GM23338 (cell line): ENCODE measurements at regions not wholly inside any gene's neighbourhood (a gene's known extent, or its start where the extent isn't known, plus 50 kb on each side); places are given as distances from the start of the nearest gene placed in this dataset.

Experiments
- ATAC-seq: fragments of 200-7000 bp; cut with Tn5 transposase; 3 replicates; pipeline ENCODE4 v1.9.1; 2020
- DNase-seq: peaks from one replicate; pipeline ENCODE4 v3.0.0-alpha.2; 2015; ENCODE audit warnings: low spot score
- H2AFZ ChIP-seq: fragments of 200-600 bp; sonication (generic); 2 replicates; pipeline ENCODE4 v1.8.0; 2016; ENCODE audit warnings: antibody characterized with exemption, mild to moderate bottlenecking, moderate library complexity
- H3F3A ChIP-seq: fragments of 200-600 bp; sonication (generic); replicated peaks from 2 replicates; pipeline ENCODE4 v1.8.0; 2017; ENCODE audit warnings: antibody characterized with exemption, mixed run types, low read depth
- H3K27ac ChIP-seq: fragments of 200-600 bp; sonication (generic); 2 replicates; pipeline ENCODE4 v1.6.1; 2016; ENCODE audit warnings: low read depth
- H3K27me3 ChIP-seq: fragments of 200-600 bp; sonication (generic); 2 replicates; pipeline ENCODE4 v1.8.0; 2016; ENCODE audit warnings: mild to moderate bottlenecking, mixed run types, moderate library complexity; ENCODE audit not compliant: insufficient read depth
- H3K36me3 ChIP-seq: fragments of 200-600 bp; sonication (generic); 2 replicates; pipeline ENCODE4 v1.8.0; 2016; ENCODE audit warnings: mild to moderate bottlenecking; ENCODE audit not compliant: insufficient read depth
- H3K4me1 ChIP-seq: fragments of 200-600 bp; sonication (generic); 2 replicates; pipeline ENCODE4 v1.8.0; 2016; ENCODE audit warnings: mild to moderate bottlenecking, moderate library complexity; ENCODE audit not compliant: insufficient read depth
- H3K4me2 ChIP-seq: fragments of 200-600 bp; sonication (generic); 2 replicates; pipeline ENCODE4 v1.7.1; 2017; ENCODE audit warnings: mixed run types
- H3K4me3 ChIP-seq: fragments of 200-600 bp; sonication (generic); 2 replicates; pipeline ENCODE4 v1.6.1; 2016; ENCODE audit warnings: mixed run types
- H3K79me2 ChIP-seq: fragments of 200-600 bp; sonication (generic); replicated peaks from 2 replicates; pipeline ENCODE4 v1.8.0; 2017; ENCODE audit warnings: mild to moderate bottlenecking; ENCODE audit not compliant: insufficient read depth
- H3K9me2 ChIP-seq: fragments of 200-600 bp; sonication (generic); 2 replicates; pipeline ENCODE4 v1.8.0; 2017; ENCODE audit not compliant: insufficient read depth
- H4K20me1 ChIP-seq: fragments of 200-600 bp; sonication (generic); replicated peaks from 2 replicates; pipeline ENCODE4 v1.8.0; 2017; ENCODE audit warnings: mild to moderate bottlenecking; ENCODE audit not compliant: insufficient read depth
- H3K27ac Mint-ChIP-seq: 2 replicates; pipeline ENCODE4 v1.8.0; 2020; ENCODE audit warnings: inconsistent platforms, mild to moderate bottlenecking, moderate library complexity, mixed read lengths
- H3K27me3 Mint-ChIP-seq: 3 replicates; pipeline ENCODE4 v1.8.0; 2022; ENCODE audit warnings: low read depth, mild to moderate bottlenecking, moderate library complexity, mixed read lengths, inconsistent platforms; ENCODE audit not compliant: insufficient read depth, poor library complexity
- H3K36me3 Mint-ChIP-seq: 3 replicates; pipeline ENCODE4 v1.8.0; 2021; ENCODE audit warnings: low read depth, mild to moderate bottlenecking, inconsistent platforms, moderate library complexity, mixed read lengths
- H3K4me1 Mint-ChIP-seq: 3 replicates; pipeline ENCODE4 v1.8.0; 2020; ENCODE audit warnings: mild to moderate bottlenecking, inconsistent platforms, mixed read lengths
- H3K4me3 Mint-ChIP-seq: 3 replicates; pipeline ENCODE4 v1.8.0; 2021; ENCODE audit warnings: moderate library complexity, mild to moderate bottlenecking, inconsistent platforms, mixed read lengths
- H3K9me3 Mint-ChIP-seq: 3 replicates; pipeline ENCODE4 v1.8.0; 2020; ENCODE audit warnings: moderate library complexity, mild to moderate bottlenecking, inconsistent platforms, mixed read lengths
- EZH2 ChIP-seq: fragments of 200-600 bp; sonication (generic); IDR thresholded peaks from one replicate; pipeline ENCODE4 v1.8.0; 2017; ENCODE audit warnings: antibody characterized with exemption, mild to moderate bottlenecking, low read depth; ENCODE audit not compliant: unreplicated experiment
- JUNB ChIP-seq: IDR thresholded peaks from one replicate; pipeline ENCODE4 v1.6.1; 2016; ENCODE audit warnings: antibody characterized with exemption; ENCODE audit not compliant: unreplicated experiment
- STAT1 ChIP-seq: IDR thresholded peaks from one replicate; pipeline ENCODE4 v1.6.1; 2016; ENCODE audit warnings: antibody characterized with exemption; ENCODE audit not compliant: unreplicated experiment
- ZNF114 ChIP-seq: fragments of 250-450 bp; sonication (Bioruptor Pico); IDR thresholded peaks from 2 replicates; pipeline ENCODE4 v1.5.0; 2020; ENCODE audit warnings: mild to moderate bottlenecking, moderate library complexity
- ZNF331 ChIP-seq: fragments of 250-450 bp; sonication (Bioruptor Pico); IDR thresholded peaks from 2 replicates; pipeline ENCODE4 v1.5.0; 2020; ENCODE audit warnings: low read depth, mild to moderate bottlenecking, moderate library complexity
- TF ChIP-seq, protein P1 (sequence below), 2 experiments: fragments of 200-600 bp in 1 of 2; sonication (generic) in 1 of 2; conservative IDR thresholded peaks; 2 replicates each; pipeline versions ENCODE4 v1.5.1 to v1.6.1; 2016 to 2017; ENCODE audit warnings: antibody characterized with exemption in 2 of 2, low read depth in 2 of 2, mild to moderate bottlenecking in 2 of 2, moderate library complexity in 1 of 2
- TF ChIP-seq, protein P2 (sequence below): IDR thresholded peaks from 2 replicates; pipeline ENCODE4 v1.6.1; 2016; ENCODE audit warnings: antibody characterized with exemption
- TF ChIP-seq, protein P3 (sequence below): fragments of 250-450 bp; sonication (Bioruptor Pico); IDR thresholded peaks from 2 replicates; pipeline ENCODE4 v1.5.0; 2020; ENCODE audit warnings: mild to moderate bottlenecking, moderate library complexity

GRCh38 chr5:171579976-171580411 is 160.5 kb downstream of the FGF18 start:
- H3K27me3 Mint-ChIP-seq, result peaks cover 8% of the 10 kb centered on the region
- H3K4me1 Mint-ChIP-seq, result peaks cover 9% of the 10 kb centered on the region
- H4K20me1 ChIP-seq, result no peaks in the 10 kb centered on the region
- no peak overlapping the region for H3K4me3 ChIP-seq
- ATAC-seq, result no peak
- no peaks in the 10 kb centered on the region for H3K79me2 ChIP-seq
- no peaks in the 10 kb centered on the region for H3K27me3 ChIP-seq
- H2AFZ ChIP-seq, result no peak overlapping the region
- H3K4me3 Mint-ChIP-seq, result no peak overlapping the region
- H3K27ac Mint-ChIP-seq, result no peak overlapping the region
- H3K27ac ChIP-seq, result no peak overlapping the region
- H3K9me2 ChIP-seq, result no peaks in the 10 kb centered on the region
- H3K9me3 Mint-ChIP-seq, result peaks cover 4% of the 10 kb centered on the region; the same call in 2 of the 3 replicates
- TF ChIP-seq JUNB, result no peak
- no peak for TF ChIP-seq ZNF114 (CRISPR knock-in tag)
- TF ChIP-seq, protein P1, sequence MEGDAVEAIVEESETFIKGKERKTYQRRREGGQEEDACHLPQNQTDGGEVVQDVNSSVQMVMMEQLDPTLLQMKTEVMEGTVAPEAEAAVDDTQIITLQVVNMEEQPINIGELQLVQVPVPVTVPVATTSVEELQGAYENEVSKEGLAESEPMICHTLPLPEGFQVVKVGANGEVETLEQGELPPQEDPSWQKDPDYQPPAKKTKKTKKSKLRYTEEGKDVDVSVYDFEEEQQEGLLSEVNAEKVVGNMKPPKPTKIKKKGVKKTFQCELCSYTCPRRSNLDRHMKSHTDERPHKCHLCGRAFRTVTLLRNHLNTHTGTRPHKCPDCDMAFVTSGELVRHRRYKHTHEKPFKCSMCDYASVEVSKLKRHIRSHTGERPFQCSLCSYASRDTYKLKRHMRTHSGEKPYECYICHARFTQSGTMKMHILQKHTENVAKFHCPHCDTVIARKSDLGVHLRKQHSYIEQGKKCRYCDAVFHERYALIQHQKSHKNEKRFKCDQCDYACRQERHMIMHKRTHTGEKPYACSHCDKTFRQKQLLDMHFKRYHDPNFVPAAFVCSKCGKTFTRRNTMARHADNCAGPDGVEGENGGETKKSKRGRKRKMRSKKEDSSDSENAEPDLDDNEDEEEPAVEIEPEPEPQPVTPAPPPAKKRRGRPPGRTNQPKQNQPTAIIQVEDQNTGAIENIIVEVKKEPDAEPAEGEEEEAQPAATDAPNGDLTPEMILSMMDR (conservative IDR thresholded peaks at IDR 0.05; ENCODE audit: low read depth in 2 of 2), result no peak
- TF ChIP-seq ZNF331 (CRISPR knock-in tag), result no peak
- TF ChIP-seq, protein P2, sequence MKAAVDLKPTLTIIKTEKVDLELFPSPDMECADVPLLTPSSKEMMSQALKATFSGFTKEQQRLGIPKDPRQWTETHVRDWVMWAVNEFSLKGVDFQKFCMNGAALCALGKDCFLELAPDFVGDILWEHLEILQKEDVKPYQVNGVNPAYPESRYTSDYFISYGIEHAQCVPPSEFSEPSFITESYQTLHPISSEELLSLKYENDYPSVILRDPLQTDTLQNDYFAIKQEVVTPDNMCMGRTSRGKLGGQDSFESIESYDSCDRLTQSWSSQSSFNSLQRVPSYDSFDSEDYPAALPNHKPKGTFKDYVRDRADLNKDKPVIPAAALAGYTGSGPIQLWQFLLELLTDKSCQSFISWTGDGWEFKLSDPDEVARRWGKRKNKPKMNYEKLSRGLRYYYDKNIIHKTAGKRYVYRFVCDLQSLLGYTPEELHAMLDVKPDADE, result no peak
- TF ChIP-seq STAT1, result no peak
- TF ChIP-seq EZH2, result no peak
- no peaks in the 10 kb centered on the region for H3F3A ChIP-seq
- H3K4me1 ChIP-seq, result no peaks in the 10 kb centered on the region
- no peaks in the 10 kb centered on the region for H3K36me3 ChIP-seq
- H3K4me2 ChIP-seq, result no peak overlapping the region
- H3K36me3 Mint-ChIP-seq, result no peaks in the 10 kb centered on the region
- DNase-seq, result no peak

- H3K4me1 ChIP-seq, result no peaks in the 10 kb centered on the region
- H3K9me2 ChIP-seq, result no peaks in the 10 kb centered on the region
- H3K4me3 Mint-ChIP-seq, result no peak overlapping the region
- no peaks in the 10 kb centered on the region for H3K79me2 ChIP-seq
- H4K20me1 ChIP-seq, result no peaks in the 10 kb centered on the region
- no peak overlapping the region for H3K4me3 ChIP-seq
- no peak for DNase-seq
- no peak overlapping the region for H3K27ac Mint-ChIP-seq
- no peak overlapping the region for H2AFZ ChIP-seq
- no peaks in the 10 kb centered on the region for H3F3A ChIP-seq
- ATAC-seq, result no peak
- no peaks in the 10 kb centered on the region for H3K36me3 ChIP-seq
- H3K36me3 Mint-ChIP-seq, result no peaks in the 10 kb centered on the region
- H3K27me3 ChIP-seq, result no peaks in the 10 kb centered on the region
- H3K9me3 Mint-ChIP-seq, result peaks cover 4% of the 10 kb centered on the region; the same call in 2 of the 3 replicates
- peaks cover 9% of the 10 kb centered on the region for H3K4me1 Mint-ChIP-seq
- no peak overlapping the region for H3K27ac ChIP-seq
- H3K4me2 ChIP-seq, result no peak overlapping the region
- H3K27me3 Mint-ChIP-seq, result peaks cover 8% of the 10 kb centered on the region
- TF ChIP-seq, protein P1 (conservative IDR thresholded peaks at IDR 0.05; ENCODE audit: low read depth in 2 of 2), result no peak
- TF ChIP-seq, protein P3, sequence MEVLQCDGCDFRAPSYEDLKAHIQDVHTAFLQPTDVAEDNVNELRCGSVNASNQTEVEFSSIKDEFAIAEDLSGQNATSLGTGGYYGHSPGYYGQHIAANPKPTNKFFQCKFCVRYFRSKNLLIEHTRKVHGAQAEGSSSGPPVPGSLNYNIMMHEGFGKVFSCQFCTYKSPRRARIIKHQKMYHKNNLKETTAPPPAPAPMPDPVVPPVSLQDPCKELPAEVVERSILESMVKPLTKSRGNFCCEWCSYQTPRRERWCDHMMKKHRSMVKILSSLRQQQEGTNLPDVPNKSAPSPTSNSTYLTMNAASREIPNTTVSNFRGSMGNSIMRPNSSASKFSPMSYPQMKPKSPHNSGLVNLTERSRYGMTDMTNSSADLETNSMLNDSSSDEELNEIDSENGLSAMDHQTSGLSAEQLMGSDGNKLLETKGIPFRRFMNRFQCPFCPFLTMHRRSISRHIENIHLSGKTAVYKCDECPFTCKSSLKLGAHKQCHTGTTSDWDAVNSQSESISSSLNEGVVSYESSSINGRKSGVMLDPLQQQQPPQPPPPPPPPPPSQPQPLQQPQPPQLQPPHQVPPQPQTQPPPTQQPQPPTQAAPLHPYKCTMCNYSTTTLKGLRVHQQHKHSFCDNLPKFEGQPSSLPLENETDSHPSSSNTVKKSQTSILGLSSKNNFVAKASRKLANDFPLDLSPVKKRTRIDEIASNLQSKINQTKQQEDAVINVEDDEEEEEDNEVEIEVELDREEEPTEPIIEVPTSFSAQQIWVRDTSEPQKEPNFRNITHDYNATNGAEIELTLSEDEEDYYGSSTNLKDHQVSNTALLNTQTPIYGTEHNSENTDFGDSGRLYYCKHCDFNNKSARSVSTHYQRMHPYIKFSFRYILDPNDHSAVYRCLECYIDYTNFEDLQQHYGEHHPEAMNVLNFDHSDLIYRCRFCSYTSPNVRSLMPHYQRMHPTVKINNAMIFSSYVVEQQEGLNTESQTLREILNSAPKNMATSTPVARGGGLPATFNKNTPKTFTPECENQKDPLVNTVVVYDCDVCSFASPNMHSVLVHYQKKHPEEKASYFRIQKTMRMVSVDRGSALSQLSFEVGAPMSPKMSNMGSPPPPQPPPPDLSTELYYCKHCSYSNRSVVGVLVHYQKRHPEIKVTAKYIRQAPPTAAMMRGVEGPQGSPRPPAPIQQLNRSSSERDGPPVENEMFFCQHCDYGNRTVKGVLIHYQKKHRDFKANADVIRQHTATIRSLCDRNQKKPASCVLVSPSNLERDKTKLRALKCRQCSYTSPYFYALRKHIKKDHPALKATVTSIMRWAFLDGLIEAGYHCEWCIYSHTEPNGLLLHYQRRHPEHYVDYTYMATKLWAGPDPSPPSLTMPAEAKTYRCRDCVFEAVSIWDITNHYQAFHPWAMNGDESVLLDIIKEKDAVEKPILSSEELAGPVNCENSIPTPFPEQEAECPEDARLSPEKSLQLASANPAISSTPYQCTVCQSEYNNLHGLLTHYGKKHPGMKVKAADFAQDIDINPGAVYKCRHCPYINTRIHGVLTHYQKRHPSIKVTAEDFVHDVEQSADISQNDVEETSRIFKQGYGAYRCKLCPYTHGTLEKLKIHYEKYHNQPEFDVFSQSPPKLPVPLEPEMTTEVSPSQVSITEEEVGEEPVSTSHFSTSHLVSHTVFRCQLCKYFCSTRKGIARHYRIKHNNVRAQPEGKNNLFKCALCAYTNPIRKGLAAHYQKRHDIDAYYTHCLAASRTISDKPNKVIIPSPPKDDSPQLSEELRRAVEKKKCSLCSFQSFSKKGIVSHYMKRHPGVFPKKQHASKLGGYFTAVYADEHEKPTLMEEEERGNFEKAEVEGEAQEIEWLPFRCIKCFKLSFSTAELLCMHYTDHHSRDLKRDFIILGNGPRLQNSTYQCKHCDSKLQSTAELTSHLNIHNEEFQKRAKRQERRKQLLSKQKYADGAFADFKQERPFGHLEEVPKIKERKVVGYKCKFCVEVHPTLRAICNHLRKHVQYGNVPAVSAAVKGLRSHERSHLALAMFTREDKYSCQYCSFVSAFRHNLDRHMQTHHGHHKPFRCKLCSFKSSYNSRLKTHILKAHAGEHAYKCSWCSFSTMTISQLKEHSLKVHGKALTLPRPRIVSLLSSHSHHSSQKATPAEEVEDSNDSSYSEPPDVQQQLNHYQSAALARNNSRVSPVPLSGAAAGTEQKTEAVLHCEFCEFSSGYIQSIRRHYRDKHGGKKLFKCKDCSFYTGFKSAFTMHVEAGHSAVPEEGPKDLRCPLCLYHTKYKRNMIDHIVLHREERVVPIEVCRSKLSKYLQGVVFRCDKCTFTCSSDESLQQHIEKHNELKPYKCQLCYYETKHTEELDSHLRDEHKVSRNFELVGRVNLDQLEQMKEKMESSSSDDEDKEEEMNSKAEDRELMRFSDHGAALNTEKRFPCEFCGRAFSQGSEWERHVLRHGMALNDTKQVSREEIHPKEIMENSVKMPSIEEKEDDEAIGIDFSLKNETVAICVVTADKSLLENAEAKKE, result no peak
- TF ChIP-seq, protein P2, result no peak
These were observed 161.2 kb downstream of the FGF18 start for GRCh38 chr5:171580502-171581265.
